ENCODE measurements at regions not wholly inside any gene's neighbourhood (a gene's known extent, or its start where the extent isn't known, plus 50 kb on each side); places are given as distances from the start of the nearest gene placed in this dataset.

DNA sequence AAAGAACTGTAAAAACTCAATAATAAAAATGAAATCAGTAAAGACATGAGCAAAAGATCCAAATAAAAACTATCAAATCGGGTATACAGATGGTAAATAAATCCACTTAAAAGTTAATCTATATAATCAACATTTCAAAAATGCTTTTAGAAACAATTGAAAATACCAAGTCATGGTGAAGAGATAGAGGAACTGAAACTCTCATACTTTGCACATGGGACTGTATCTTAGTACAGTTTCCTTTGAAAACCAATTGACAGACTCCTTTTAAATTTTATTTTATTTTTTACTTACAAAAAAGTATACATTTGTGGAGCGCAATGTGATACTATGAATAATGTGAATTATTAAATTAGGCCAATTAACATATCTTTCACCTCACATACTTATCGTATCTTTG lies 98.6 kb upstream of the FAR2 start:
- Histone ChIP-seq H3K27me3 (ENCODE audit: insufficient read depth, low read length) (no peaks in the 10 kb centered on the region), H3F3A (ENCODE audit: insufficient read depth, low read length) (no peaks in the 10 kb centered on the region), H3K4me2 (ENCODE audit: low read length) (no peak overlapping the region), H2AFZ (ENCODE audit: low read length) (no peak overlapping the region), H3K36me3 (ENCODE audit: insufficient read depth, low read length) (no peaks in the 10 kb centered on the region), H3K9me3 (ENCODE audit: low read length) (no peaks in the 10 kb centered on the region), H3K4me3 (ENCODE audit: low read depth, low read length, poor library complexity, severe bottlenecking) (no peak overlapping the region), H3K9ac (ENCODE audit: low read length) (no peak overlapping the region), H3K4me1 (ENCODE audit: insufficient read depth, low read length, severe bottlenecking) (no peaks in the 10 kb centered on the region), H3K9me2 (ENCODE audit: low read depth, low read length) (no peaks in the 10 kb centered on the region), H4K20me1 (ENCODE audit: insufficient read depth, low read length) (no peaks in the 10 kb centered on the region), H3K79me2 (ENCODE audit: insufficient read depth, low read length) (no peaks in the 10 kb centered on the region), H3K27ac (ENCODE audit: low read depth, low read length, poor library complexity, severe bottlenecking) (no peak overlapping the region)
- TF ChIP-seq EZH2 (IDR thresholded peaks at IDR 0.05; ENCODE audit: borderline replicate concordance, low read length), result no peak
- TF ChIP-seq, protein P1, sequence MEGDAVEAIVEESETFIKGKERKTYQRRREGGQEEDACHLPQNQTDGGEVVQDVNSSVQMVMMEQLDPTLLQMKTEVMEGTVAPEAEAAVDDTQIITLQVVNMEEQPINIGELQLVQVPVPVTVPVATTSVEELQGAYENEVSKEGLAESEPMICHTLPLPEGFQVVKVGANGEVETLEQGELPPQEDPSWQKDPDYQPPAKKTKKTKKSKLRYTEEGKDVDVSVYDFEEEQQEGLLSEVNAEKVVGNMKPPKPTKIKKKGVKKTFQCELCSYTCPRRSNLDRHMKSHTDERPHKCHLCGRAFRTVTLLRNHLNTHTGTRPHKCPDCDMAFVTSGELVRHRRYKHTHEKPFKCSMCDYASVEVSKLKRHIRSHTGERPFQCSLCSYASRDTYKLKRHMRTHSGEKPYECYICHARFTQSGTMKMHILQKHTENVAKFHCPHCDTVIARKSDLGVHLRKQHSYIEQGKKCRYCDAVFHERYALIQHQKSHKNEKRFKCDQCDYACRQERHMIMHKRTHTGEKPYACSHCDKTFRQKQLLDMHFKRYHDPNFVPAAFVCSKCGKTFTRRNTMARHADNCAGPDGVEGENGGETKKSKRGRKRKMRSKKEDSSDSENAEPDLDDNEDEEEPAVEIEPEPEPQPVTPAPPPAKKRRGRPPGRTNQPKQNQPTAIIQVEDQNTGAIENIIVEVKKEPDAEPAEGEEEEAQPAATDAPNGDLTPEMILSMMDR (IDR thresholded peaks at IDR 0.05; ENCODE audit: low read length), result no peak

- no peak for TF ChIP-seq EZH2 (IDR thresholded peaks at IDR 0.05; ENCODE audit: borderline replicate concordance, low read length)
- TF ChIP-seq, protein P1 (IDR thresholded peaks at IDR 0.05; ENCODE audit: low read length), result no peak
- H3K27me3 ChIP-seq (ENCODE audit: insufficient read depth, low read length), result no peaks in the 10 kb centered on the region
- H3K9me2 ChIP-seq (ENCODE audit: low read depth, low read length), result no peaks in the 10 kb centered on the region
- H3K4me2 ChIP-seq (ENCODE audit: low read length), result no peak overlapping the region
- H3K4me1 ChIP-seq (ENCODE audit: insufficient read depth, low read length, severe bottlenecking), result no peaks in the 10 kb centered on the region
- H3K4me3 ChIP-seq (ENCODE audit: low read depth, low read length, poor library complexity, severe bottlenecking), result no peak overlapping the region
- H4K20me1 ChIP-seq (ENCODE audit: insufficient read depth, low read length), result no peaks in the 10 kb centered on the region
- no peak overlapping the region for H3K9ac ChIP-seq (ENCODE audit: low read length)
- H2AFZ ChIP-seq (ENCODE audit: low read length), result no peak overlapping the region
- no peaks in the 10 kb centered on the region for H3K36me3 ChIP-seq (ENCODE audit: insufficient read depth, low read length)
- no peak overlapping the region for H3K27ac ChIP-seq (ENCODE audit: low read depth, low read length, poor library complexity, severe bottlenecking)
- no peaks in the 10 kb centered on the region for H3K9me3 ChIP-seq (ENCODE audit: low read length)
- H3F3A ChIP-seq (ENCODE audit: insufficient read depth, low read length), result no peaks in the 10 kb centered on the region
- no peaks in the 10 kb centered on the region for H3K79me2 ChIP-seq (ENCODE audit: insufficient read depth, low read length)
Observed at GRCh38 chr12:29051221-29051620, 97.9 kb upstream of the FAR2 start.

DNA sequence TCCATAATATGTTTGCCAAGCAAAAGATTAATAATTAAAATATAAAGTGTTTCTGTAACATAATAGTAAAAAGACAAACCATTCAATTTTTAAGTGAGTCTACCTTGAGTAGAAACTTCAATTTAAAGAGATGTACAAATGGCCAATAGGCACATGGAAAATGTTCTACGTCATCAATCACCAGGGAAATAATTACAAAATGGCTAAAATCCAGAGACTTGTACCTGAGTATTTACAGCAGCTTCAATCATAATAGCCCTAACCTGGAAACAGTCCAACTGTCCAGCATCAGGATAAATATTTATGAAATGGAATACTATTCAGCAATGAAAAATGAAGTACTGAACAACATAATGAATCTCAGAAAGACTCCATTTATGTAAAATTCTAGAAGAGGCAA lies 95.5 kb upstream of the FAR2 start:
- Histone ChIP-seq H3K9me3 (ENCODE audit: low read length) (no peaks in the 10 kb centered on the region), H3K9me2 (ENCODE audit: low read depth, low read length) (no peaks in the 10 kb centered on the region), H4K20me1 (ENCODE audit: insufficient read depth, low read length) (no peaks in the 10 kb centered on the region), H3K27me3 (ENCODE audit: insufficient read depth, low read length) (no peaks in the 10 kb centered on the region), H3K4me2 (ENCODE audit: low read length) (no peak overlapping the region), H3K4me3 (ENCODE audit: low read depth, low read length, poor library complexity, severe bottlenecking) (no peak overlapping the region), H3K79me2 (ENCODE audit: insufficient read depth, low read length) (no peaks in the 10 kb centered on the region), H3K4me1 (ENCODE audit: insufficient read depth, low read length, severe bottlenecking) (no peaks in the 10 kb centered on the region), H3F3A (ENCODE audit: insufficient read depth, low read length) (no peaks in the 10 kb centered on the region), H2AFZ (ENCODE audit: low read length) (no peak overlapping the region), H3K27ac (ENCODE audit: low read depth, low read length, poor library complexity, severe bottlenecking) (no peak overlapping the region), H3K9ac (ENCODE audit: low read length) (no peak overlapping the region), H3K36me3 (ENCODE audit: insufficient read depth, low read length) (no peaks in the 10 kb centered on the region)
- no peak for TF ChIP-seq EZH2 (IDR thresholded peaks at IDR 0.05; ENCODE audit: borderline replicate concordance, low read length)
- TF ChIP-seq, protein P1 (IDR thresholded peaks at IDR 0.05; ENCODE audit: low read length), result no peak
